Osteoblast (primary cell): ENCODE measurements at regions not wholly inside any gene's neighbourhood (a gene's known extent, or its start where the extent isn't known, plus 50 kb on each side); places are given as distances from the start of the nearest gene placed in this dataset.

Experiments
- DNase-seq: peaks from one replicate; pipeline ENCODE4 v3.0.0; 2011; ENCODE audit warnings: low spot score, mixed read lengths; ENCODE audit not compliant: insufficient read length; ENCODE audit errors: missing footprints
- H2AFZ ChIP-seq: 2 replicates; pipeline ENCODE4 v1.6.0; 2011; ENCODE audit warnings: mild to moderate bottlenecking, low read length
- H3K27ac ChIP-seq: 2 replicates; pipeline ENCODE4 v1.5.1; 2011; ENCODE audit warnings: mild to moderate bottlenecking, low read depth, low read length, moderate library complexity
- H3K27me3 ChIP-seq: 2 replicates; pipeline ENCODE4 v1.6.0; 2012; ENCODE audit warnings: mild to moderate bottlenecking, control low read depth, inconsistent platforms, low read length, moderate library complexity; ENCODE audit not compliant: insufficient read depth
- H3K36me3 ChIP-seq: 2 replicates; pipeline ENCODE4 v1.5.1; 2011; ENCODE audit warnings: mild to moderate bottlenecking, low read length, control low read depth, moderate library complexity; ENCODE audit not compliant: insufficient read depth
- H3K4me1 ChIP-seq: 2 replicates; pipeline ENCODE4 v1.5.1; 2011; ENCODE audit warnings: mild to moderate bottlenecking, low read length, control low read depth, moderate library complexity; ENCODE audit not compliant: insufficient read depth
- H3K4me2 ChIP-seq: 2 replicates; pipeline ENCODE4 v1.6.0; 2011; ENCODE audit warnings: mild to moderate bottlenecking, low read length; ENCODE audit not compliant: insufficient read depth
- H3K4me3 ChIP-seq: fragments of 200-600 bp; sonication (generic); 3 replicates; pipeline ENCODE4 v1.5.1; 2012; ENCODE audit warnings: mild to moderate bottlenecking, low read length, inconsistent platforms; ENCODE audit not compliant: insufficient read depth
- H3K79me2 ChIP-seq: 2 replicates; pipeline ENCODE4 v1.6.0; 2012; ENCODE audit warnings: mild to moderate bottlenecking, low read length, control low read depth, inconsistent platforms; ENCODE audit not compliant: insufficient read depth
- H3K9me3 ChIP-seq: 2 replicates; pipeline ENCODE4 v1.5.1; 2011; ENCODE audit warnings: low read depth, low read length, control low read depth
- H4K20me1 ChIP-seq: 2 replicates; pipeline ENCODE4 v1.6.0; 2012; ENCODE audit warnings: mild to moderate bottlenecking, low read length, control low read depth; ENCODE audit not compliant: insufficient read depth
- TF ChIP-seq, protein P1 (sequence below): IDR thresholded peaks from 2 replicates; pipeline ENCODE4 v1.5.1; 2011; ENCODE audit warnings: mild to moderate bottlenecking, low read depth, low read length, moderate library complexity; ENCODE audit errors: extremely low read depth

- H3K9me3 ChIP-seq, result no peaks in the 10 kb centered on the region
- H4K20me1 ChIP-seq, result no peaks in the 10 kb centered on the region
- DNase-seq, result no peak
- peaks cover 13% of the 10 kb centered on the region for H3K27me3 ChIP-seq
- no peak overlapping the region for H3K4me3 ChIP-seq
- H3K36me3 ChIP-seq, result no peaks in the 10 kb centered on the region
- H2AFZ ChIP-seq, result no peak overlapping the region
- no peak overlapping the region for H3K4me2 ChIP-seq
- H3K4me1 ChIP-seq, result no peaks in the 10 kb centered on the region
- TF ChIP-seq, protein P1, sequence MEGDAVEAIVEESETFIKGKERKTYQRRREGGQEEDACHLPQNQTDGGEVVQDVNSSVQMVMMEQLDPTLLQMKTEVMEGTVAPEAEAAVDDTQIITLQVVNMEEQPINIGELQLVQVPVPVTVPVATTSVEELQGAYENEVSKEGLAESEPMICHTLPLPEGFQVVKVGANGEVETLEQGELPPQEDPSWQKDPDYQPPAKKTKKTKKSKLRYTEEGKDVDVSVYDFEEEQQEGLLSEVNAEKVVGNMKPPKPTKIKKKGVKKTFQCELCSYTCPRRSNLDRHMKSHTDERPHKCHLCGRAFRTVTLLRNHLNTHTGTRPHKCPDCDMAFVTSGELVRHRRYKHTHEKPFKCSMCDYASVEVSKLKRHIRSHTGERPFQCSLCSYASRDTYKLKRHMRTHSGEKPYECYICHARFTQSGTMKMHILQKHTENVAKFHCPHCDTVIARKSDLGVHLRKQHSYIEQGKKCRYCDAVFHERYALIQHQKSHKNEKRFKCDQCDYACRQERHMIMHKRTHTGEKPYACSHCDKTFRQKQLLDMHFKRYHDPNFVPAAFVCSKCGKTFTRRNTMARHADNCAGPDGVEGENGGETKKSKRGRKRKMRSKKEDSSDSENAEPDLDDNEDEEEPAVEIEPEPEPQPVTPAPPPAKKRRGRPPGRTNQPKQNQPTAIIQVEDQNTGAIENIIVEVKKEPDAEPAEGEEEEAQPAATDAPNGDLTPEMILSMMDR, result no peak
- H3K79me2 ChIP-seq, result no peaks in the 10 kb centered on the region
- H3K27ac ChIP-seq, result no peak overlapping the region
Observed at GRCh38 chr6:33960345-33961313, 156.8 kb upstream of the MLN start.

DNA sequence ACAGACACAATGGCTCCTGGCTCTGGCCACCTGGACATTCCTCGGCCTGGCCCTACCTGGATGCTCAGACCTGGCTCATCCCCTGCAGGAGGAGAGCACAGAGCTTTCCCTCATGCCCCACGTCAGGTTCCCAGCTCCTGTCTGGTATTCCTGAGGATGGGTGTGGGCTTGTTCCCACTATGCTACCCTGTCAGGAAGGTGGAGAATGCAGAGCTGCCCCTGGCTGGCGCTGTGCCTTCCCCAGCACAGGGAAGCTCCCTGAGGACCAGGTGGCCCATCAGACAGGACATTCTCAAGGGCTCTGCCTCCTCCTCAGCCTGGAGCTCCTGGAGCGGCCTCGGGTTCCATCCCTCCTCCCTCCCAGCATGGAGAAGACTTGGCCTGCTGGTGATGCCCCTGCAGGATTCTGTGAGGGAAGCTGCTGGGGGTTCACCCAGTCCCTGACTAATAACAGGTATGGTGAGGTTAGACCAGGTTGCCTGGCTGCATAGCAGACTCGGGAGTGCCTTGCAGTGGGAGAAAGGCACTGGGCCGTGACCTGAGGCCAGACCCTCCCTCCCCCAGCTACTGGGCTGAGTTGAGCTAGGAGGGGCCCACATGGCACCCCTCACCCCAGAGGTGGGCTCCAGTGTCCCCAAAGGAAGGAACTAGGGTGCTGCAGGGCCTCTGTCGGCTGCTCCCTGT, 156.0 kb upstream of the MLN start:
- Histone ChIP-seq H3K79me2 (no peaks in the 10 kb centered on the region), H3K27ac (no peak overlapping the region), H3K27me3 (peaks cover 8% of the 10 kb centered on the region), H3K36me3 (no peaks in the 10 kb centered on the region), H3K4me1 (no peaks in the 10 kb centered on the region), H3K4me2 (no peak overlapping the region), H4K20me1 (no peaks in the 10 kb centered on the region), H3K4me3 (no peak overlapping the region), H3K9me3 (no peaks in the 10 kb centered on the region), H2AFZ (no peak overlapping the region)
- DNase-seq, result no peak
- TF ChIP-seq, protein P1, result no peak

DNA sequence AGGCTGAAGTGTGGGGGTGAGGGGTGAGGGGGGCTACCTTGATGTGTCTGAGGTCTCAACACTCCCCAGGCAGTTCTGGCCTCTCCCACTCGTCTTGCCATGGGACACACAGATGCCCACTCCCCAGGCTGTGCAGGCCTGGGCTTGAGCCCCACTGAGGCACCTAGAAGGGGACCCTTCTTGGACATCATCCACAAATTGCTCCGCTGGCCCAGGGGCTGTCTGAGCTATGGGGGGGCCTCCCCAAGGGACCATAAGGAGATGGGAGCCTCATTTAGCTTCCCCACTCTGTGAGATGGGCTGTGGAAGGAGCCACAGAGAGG, 155.5 kb upstream of the MLN start:
- Histone ChIP-seq H4K20me1 (no peaks in the 10 kb centered on the region), H3K9me3 (no peaks in the 10 kb centered on the region), H3K36me3 (no peaks in the 10 kb centered on the region), H3K27ac (no peak overlapping the region), H2AFZ (no peak overlapping the region), H3K4me2 (no peak overlapping the region), H3K4me3 (no peak overlapping the region), H3K4me1 (no peaks in the 10 kb centered on the region), H3K27me3 (peaks cover 3% of the 10 kb centered on the region), H3K79me2 (no peaks in the 10 kb centered on the region)
- TF ChIP-seq, protein P1, result no peak
- no peak for DNase-seq
